ENCODE measurements at regions not wholly inside any gene's neighbourhood (a gene's known extent, or its start where the extent isn't known, plus 50 kb on each side); places are given as distances from the start of the nearest gene placed in this dataset.

- TF ChIP-seq, protein P1, sequence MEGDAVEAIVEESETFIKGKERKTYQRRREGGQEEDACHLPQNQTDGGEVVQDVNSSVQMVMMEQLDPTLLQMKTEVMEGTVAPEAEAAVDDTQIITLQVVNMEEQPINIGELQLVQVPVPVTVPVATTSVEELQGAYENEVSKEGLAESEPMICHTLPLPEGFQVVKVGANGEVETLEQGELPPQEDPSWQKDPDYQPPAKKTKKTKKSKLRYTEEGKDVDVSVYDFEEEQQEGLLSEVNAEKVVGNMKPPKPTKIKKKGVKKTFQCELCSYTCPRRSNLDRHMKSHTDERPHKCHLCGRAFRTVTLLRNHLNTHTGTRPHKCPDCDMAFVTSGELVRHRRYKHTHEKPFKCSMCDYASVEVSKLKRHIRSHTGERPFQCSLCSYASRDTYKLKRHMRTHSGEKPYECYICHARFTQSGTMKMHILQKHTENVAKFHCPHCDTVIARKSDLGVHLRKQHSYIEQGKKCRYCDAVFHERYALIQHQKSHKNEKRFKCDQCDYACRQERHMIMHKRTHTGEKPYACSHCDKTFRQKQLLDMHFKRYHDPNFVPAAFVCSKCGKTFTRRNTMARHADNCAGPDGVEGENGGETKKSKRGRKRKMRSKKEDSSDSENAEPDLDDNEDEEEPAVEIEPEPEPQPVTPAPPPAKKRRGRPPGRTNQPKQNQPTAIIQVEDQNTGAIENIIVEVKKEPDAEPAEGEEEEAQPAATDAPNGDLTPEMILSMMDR (IDR thresholded peaks at IDR 0.05; ENCODE audit: insufficient read depth, low read depth, low read length) = no peak
- no peak for TF ChIP-seq EZH2 (IDR thresholded peaks at IDR 0.05; ENCODE audit: insufficient read depth, low read length)
Observed at GRCh38 chr12:15047611-15048010, 74.8 kb downstream of the PDE6H start.
